Progenitor cell of endocrine pancreas (in vitro differentiated cells): ENCODE measurements at regions not wholly inside any gene's neighbourhood (a gene's known extent, or its start where the extent isn't known, plus 50 kb on each side); places are given as distances from the start of the nearest gene placed in this dataset.

Source experiments
- DNase-seq: peaks from one replicate; pipeline ENCODE4 v3.0.0; 2021; ENCODE audit warnings: low spot score; ENCODE audit not compliant: unreplicated experiment
- H3K27ac Mint-ChIP-seq: 2 replicates; pipeline ENCODE4 v1.8.0; 2021; ENCODE audit warnings: mild to moderate bottlenecking, moderate library complexity, mixed read lengths
- H3K27me3 Mint-ChIP-seq: 2 replicates; pipeline ENCODE4 v1.8.0; 2021; ENCODE audit warnings: mixed read lengths
- H3K36me3 Mint-ChIP-seq: 2 replicates; pipeline ENCODE4 v1.8.0; 2022; ENCODE audit warnings: mixed read lengths; ENCODE audit not compliant: insufficient read depth
- H3K4me1 Mint-ChIP-seq: 2 replicates; pipeline ENCODE4 v1.8.0; 2021; ENCODE audit warnings: low read depth, mixed read lengths
- H3K4me3 Mint-ChIP-seq: 2 replicates; pipeline ENCODE4 v1.8.0; 2021; ENCODE audit warnings: low read depth, mild to moderate bottlenecking, moderate library complexity, mixed read lengths
- H3K9me3 Mint-ChIP-seq: 2 replicates; pipeline ENCODE4 v1.8.0; 2021; ENCODE audit warnings: low read depth, mixed read lengths
- TF ChIP-seq, protein P1 (sequence below): fragments of 200-600 bp; sonication (generic); IDR thresholded peaks from one replicate; pipeline ENCODE4 v1.5.0; 2021; ENCODE audit warnings: antibody characterized with exemption, mild to moderate bottlenecking; ENCODE audit not compliant: unreplicated experiment

- Mint-ChIP-seq H3K27me3 (no peaks in the 10 kb centered on the region), H3K36me3 (no peaks in the 10 kb centered on the region), H3K4me3 (no peak overlapping the region), H3K9me3 (peaks cover 3% of the 10 kb centered on the region), H3K4me1 (peaks cover 12% of the 10 kb centered on the region), H3K27ac (no peak overlapping the region)
- no peak for DNase-seq
- TF ChIP-seq, protein P1, sequence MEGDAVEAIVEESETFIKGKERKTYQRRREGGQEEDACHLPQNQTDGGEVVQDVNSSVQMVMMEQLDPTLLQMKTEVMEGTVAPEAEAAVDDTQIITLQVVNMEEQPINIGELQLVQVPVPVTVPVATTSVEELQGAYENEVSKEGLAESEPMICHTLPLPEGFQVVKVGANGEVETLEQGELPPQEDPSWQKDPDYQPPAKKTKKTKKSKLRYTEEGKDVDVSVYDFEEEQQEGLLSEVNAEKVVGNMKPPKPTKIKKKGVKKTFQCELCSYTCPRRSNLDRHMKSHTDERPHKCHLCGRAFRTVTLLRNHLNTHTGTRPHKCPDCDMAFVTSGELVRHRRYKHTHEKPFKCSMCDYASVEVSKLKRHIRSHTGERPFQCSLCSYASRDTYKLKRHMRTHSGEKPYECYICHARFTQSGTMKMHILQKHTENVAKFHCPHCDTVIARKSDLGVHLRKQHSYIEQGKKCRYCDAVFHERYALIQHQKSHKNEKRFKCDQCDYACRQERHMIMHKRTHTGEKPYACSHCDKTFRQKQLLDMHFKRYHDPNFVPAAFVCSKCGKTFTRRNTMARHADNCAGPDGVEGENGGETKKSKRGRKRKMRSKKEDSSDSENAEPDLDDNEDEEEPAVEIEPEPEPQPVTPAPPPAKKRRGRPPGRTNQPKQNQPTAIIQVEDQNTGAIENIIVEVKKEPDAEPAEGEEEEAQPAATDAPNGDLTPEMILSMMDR: no peak
Observed at GRCh38 chr3:159910991-159911663, 77.5 kb upstream of the IL12A start.

- peaks cover 3% of the 10 kb centered on the region for H3K9me3 Mint-ChIP-seq
- H3K36me3 Mint-ChIP-seq: no peaks in the 10 kb centered on the region
- DNase-seq: no peak
- H3K27me3 Mint-ChIP-seq: no peaks in the 10 kb centered on the region
- TF ChIP-seq, protein P1: no peak
- no peak overlapping the region for H3K27ac Mint-ChIP-seq
- H3K4me1 Mint-ChIP-seq: peaks cover 12% of the 10 kb centered on the region
- no peak overlapping the region for H3K4me3 Mint-ChIP-seq
Observed at GRCh38 chr3:159911664-159912037, 77.0 kb upstream of the IL12A start.

DNA sequence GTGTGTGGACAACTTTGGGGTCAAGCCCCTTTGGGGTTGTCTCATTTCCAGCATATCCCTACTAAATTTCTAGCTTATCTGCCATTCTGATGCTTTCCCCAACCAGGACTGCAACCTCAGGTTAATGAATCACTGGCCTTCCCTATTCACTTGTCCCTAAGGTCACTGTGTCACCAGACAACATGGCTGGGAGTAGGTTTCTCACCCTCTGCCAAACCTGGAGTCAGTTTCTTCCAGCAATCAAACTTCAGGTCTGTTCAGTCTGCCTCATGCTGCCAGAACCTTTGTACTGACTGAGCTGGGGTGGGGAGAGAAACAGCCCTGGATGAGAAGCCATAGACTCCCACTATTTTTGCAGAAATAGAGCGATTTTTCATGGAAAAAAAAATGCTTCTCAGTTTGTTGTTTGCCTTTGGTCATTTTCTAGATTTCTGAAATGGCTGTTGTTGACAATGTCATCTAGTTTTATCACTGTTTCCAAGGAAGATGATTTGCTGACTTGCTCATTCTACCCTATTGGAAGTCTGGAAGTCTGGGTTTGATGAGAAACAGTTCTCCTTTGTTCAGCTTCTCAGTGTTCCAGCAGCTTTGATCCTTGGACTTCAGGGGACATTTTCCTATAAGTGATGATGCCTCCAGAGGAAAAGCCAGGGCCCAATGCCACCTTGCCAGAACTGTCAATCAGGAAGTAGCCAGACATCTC is 74.8 kb upstream of the IL12A start:
- Mint-ChIP-seq H3K36me3 (no peaks in the 10 kb centered on the region), H3K4me1 (peaks cover 12% of the 10 kb centered on the region), H3K4me3 (no peak overlapping the region), H3K9me3 (no peaks in the 10 kb centered on the region), H3K27ac (peak overlapping the region; percentile 73), H3K27me3 (no peaks in the 10 kb centered on the region)
- DNase-seq: no peak
- TF ChIP-seq, protein P1: no peak

- no peaks in the 10 kb centered on the region for H3K27me3 Mint-ChIP-seq
- TF ChIP-seq, protein P1: no peak
- no peak for DNase-seq
- H3K9me3 Mint-ChIP-seq: no peaks in the 10 kb centered on the region
- no peak overlapping the region for H3K27ac Mint-ChIP-seq
- H3K4me1 Mint-ChIP-seq: peaks cover 12% of the 10 kb centered on the region
- no peak overlapping the region for H3K4me3 Mint-ChIP-seq
- H3K36me3 Mint-ChIP-seq: no peaks in the 10 kb centered on the region
Observed at GRCh38 chr3:159914426-159914825, 74.2 kb upstream of the IL12A start.

DNA sequence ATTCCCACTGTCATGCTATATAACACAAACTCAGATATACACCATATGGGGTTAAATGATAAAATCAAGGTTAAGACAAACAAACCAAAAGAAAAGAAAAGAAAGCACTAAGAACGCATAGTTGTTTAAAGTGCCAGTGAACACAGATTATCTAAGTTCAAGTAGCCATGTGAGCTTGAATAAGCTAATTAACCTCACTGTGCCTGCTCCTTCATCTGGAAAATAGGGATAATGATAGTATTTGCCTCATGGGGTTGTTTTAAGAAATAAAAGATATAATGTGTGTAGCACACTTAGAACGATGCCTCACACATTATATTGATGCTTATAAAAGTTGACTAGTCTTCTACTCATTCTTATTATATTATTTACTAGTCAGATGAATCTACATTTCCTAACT is 72.6 kb upstream of the IL12A start:
- no peak for DNase-seq
- Mint-ChIP-seq H3K27ac (no peak overlapping the region), H3K36me3 (no peaks in the 10 kb centered on the region), H3K4me3 (no peak overlapping the region), H3K4me1 (peaks cover 12% of the 10 kb centered on the region), H3K9me3 (peaks cover 3% of the 10 kb centered on the region), H3K27me3 (no peaks in the 10 kb centered on the region)
- TF ChIP-seq, protein P1: no peak
